RWPE1 (cell line): ENCODE measurements at regions not wholly inside any gene's neighbourhood (a gene's known extent, or its start where the extent isn't known, plus 50 kb on each side); places are given as distances from the start of the nearest gene placed in this dataset.

Experiments used
- CTCF ChIA-PET: fragments of 350-600 bp; sonication (Branson Sonifier 250); formaldehyde crosslinking; extraction: SDS; loops from one replicate; lab custom pipeline; 2021; lab: Yijun Ruan, JAX
- POLR2A ChIA-PET: fragments of 400-600 bp; formaldehyde crosslinking; extraction: SDS; loops from one replicate; lab custom pipeline; 2020; ENCODE audit warnings: antibody characterized with exemption; ENCODE audit not compliant: low non-redundant PET; lab: Yijun Ruan, JAX
- DNase-seq: peaks from one replicate; pipeline ENCODE4 v3.0.0; 2012; ENCODE audit warnings: low spot score
- H3K27ac ChIP-seq: fragments of 450-650 bp; 2 replicates; pipeline ENCODE4 v1.5.1; 2017
- CTCF ChIP-seq: fragments of 450-650 bp; conservative IDR thresholded peaks from 2 replicates; pipeline ENCODE4 v1.5.1; 2017; ENCODE audit warnings: low read depth, mild to moderate bottlenecking

- no peak for TF ChIP-seq CTCF
- ChIA-PET POLR2A (no interaction called here), CTCF (interaction anchor here (0.6 kb wide), 1 partner anchor 63 kb away, joined by 3 read pairs; no protein-coding TSS in a partner anchor)
These were observed 130.2 kb upstream of the EEA1 start for GRCh38 chr12:93059288-93059687.

GRCh38 chr12:93059925-93060665, 131.0 kb upstream of the EEA1 start:
- no peak for DNase-seq
- H3K27ac ChIP-seq, result no peak overlapping the region
- ChIA-PET CTCF (no interaction called here), POLR2A (no interaction called here)
- no peak for TF ChIP-seq CTCF

More at GRCh38 chr12:93059288-93059687, 130.2 kb upstream of the EEA1 start:
- H3K27ac ChIP-seq, result no peak overlapping the region
- DNase-seq, result no peak

- DNase-seq, result no peak
- ChIA-PET POLR2A (no interaction called here), CTCF (no interaction called here)
- no peak for TF ChIP-seq CTCF
- H3K27ac ChIP-seq, result no peak overlapping the region
These were observed 131.8 kb upstream of the EEA1 start for GRCh38 chr12:93060666-93061472.

- CTCF ChIA-PET, result interaction anchor here (0.5 to 0.7 kb wide), 2 partner anchors 131 to 208 kb away, joined by 3 read pairs; no protein-coding TSS in a partner anchor
- DNase-seq, result no peak
- H3K27ac ChIP-seq, result no peak overlapping the region
- TF ChIP-seq CTCF, result no peak
- POLR2A ChIA-PET, result no interaction called here
These were observed 132.7 kb upstream of the EEA1 start for GRCh38 chr12:93061473-93062419.

- ChIA-PET CTCF (interaction anchor here (0.6 kb wide), 1 partner anchor 1031 kb away, joined by 4 read pairs; no protein-coding TSS in a partner anchor), POLR2A (no interaction called here)
- no peak overlapping the region for H3K27ac ChIP-seq
- no peak for TF ChIP-seq CTCF
- DNase-seq, result no peak
These were observed 136.8 kb upstream of the EEA1 start for GRCh38 chr12:93065896-93066295.

GRCh38 chr12:93072340-93072739, 143.2 kb upstream of the EEA1 start:
- DNase-seq, result no peak
- CTCF ChIA-PET, result no interaction called here
- no peak overlapping the region for H3K27ac ChIP-seq
- POLR2A ChIA-PET, result no interaction called here
- TF ChIP-seq CTCF, result no peak
